ENCODE measurements at regions not wholly inside any gene's neighbourhood (a gene's known extent, or its start where the extent isn't known, plus 50 kb on each side); places are given as distances from the start of the nearest gene placed in this dataset.

- TF ChIP-seq CTCF (IDR thresholded peaks at IDR 0.05; ENCODE audit: poor library complexity, severe bottlenecking), result no peak
- no peak for TF ChIP-seq EP300 (conservative IDR thresholded peaks at IDR 0.05; ENCODE audit: poor library complexity, severe bottlenecking)
- TF ChIP-seq EZH2 (IDR thresholded peaks at IDR 0.05; ENCODE audit: borderline replicate concordance, insufficient read depth, low read length, poor library complexity, severe bottlenecking), result no peak
- TF ChIP-seq MXI1 (conservative IDR thresholded peaks at IDR 0.05; ENCODE audit: poor library complexity, severe bottlenecking), result no peak
- TF ChIP-seq POLR2AphosphoS5 (IDR thresholded peaks at IDR 0.05), result no peak
Observed at GRCh38 chr6:155782320-155782731, 326.7 kb upstream of the NOX3 start.

Data from neural cell (in vitro differentiated cells).